ENCODE measurements at regions not wholly inside any gene's neighbourhood (a gene's known extent, or its start where the extent isn't known, plus 50 kb on each side); places are given as distances from the start of the nearest gene placed in this dataset.

- H3K79me2 ChIP-seq (ENCODE audit: insufficient read depth, low read depth): no peaks in the 10 kb centered on the region
- H3K4me2 ChIP-seq: no peak overlapping the region
- H3K36me3 ChIP-seq (ENCODE audit: insufficient read depth): no peaks in the 10 kb centered on the region
- H3K9ac ChIP-seq: no peak overlapping the region
- H2AFZ ChIP-seq (ENCODE audit: low read depth): no peak overlapping the region
- no peaks in the 10 kb centered on the region for H3K4me1 ChIP-seq (ENCODE audit: low read depth, poor library complexity, severe bottlenecking)
- H3K27me3 ChIP-seq (ENCODE audit: insufficient read depth, low read depth): no peaks in the 10 kb centered on the region
- H3K27ac ChIP-seq: no peak overlapping the region
- H3K4me3 ChIP-seq (IDR thresholded peaks at IDR 0.05; ENCODE audit: insufficient read depth, low read depth, low read length): no peak overlapping the region
- TF ChIP-seq, protein P1, sequence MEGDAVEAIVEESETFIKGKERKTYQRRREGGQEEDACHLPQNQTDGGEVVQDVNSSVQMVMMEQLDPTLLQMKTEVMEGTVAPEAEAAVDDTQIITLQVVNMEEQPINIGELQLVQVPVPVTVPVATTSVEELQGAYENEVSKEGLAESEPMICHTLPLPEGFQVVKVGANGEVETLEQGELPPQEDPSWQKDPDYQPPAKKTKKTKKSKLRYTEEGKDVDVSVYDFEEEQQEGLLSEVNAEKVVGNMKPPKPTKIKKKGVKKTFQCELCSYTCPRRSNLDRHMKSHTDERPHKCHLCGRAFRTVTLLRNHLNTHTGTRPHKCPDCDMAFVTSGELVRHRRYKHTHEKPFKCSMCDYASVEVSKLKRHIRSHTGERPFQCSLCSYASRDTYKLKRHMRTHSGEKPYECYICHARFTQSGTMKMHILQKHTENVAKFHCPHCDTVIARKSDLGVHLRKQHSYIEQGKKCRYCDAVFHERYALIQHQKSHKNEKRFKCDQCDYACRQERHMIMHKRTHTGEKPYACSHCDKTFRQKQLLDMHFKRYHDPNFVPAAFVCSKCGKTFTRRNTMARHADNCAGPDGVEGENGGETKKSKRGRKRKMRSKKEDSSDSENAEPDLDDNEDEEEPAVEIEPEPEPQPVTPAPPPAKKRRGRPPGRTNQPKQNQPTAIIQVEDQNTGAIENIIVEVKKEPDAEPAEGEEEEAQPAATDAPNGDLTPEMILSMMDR (conservative IDR thresholded peaks at IDR 0.05; ENCODE audit: low read depth, low read length): no peak
- H4K20me1 ChIP-seq (ENCODE audit: insufficient read depth): no peaks in the 10 kb centered on the region
Observed at GRCh38 chrX:34288782-34289181, 156.7 kb upstream of the FAM47A start.

DNA sequence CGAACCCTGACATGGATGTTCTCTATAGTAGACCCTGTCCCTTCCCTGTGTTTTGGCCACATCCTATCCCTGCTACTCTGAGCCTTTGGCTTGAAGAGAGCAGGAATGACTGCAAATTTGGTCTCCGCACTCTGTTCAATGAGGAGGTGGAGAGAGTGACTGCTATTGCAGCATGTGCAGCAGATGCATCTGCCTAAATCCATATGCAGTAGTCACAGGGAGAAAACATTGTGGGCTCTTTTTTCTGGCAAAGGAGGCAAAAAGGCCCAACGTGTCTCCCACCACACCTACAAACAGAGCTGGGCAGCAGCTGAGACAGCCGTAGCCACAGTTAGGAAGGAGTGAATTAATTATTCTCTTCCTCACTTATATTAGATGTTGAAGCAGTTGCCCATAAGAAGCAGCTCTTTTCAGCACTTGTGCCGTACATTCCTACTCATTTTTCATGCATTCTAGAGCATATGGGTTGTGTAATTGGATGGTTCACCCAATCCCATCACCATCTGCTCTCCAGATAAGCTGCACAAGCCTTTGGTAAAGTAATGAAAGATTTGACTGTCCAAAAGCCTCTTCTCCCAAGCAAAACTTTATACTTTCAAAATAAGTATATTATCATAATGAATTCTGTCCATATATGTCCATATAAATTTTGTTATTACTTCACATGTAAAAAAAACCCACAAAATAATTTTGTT is 147.9 kb upstream of the FAM47A start:
- Histone ChIP-seq H3K27ac (no peak overlapping the region), H3K4me1 (ENCODE audit: low read depth, poor library complexity, severe bottlenecking) (no peaks in the 10 kb centered on the region), H3K9ac (no peak overlapping the region), H4K20me1 (ENCODE audit: insufficient read depth) (no peaks in the 10 kb centered on the region), H3K79me2 (ENCODE audit: insufficient read depth, low read depth) (no peaks in the 10 kb centered on the region), H3K4me2 (no peak overlapping the region), H3K4me3 (IDR thresholded peaks at IDR 0.05; ENCODE audit: insufficient read depth, low read depth, low read length) (no peak overlapping the region), H2AFZ (ENCODE audit: low read depth) (no peak overlapping the region), H3K27me3 (ENCODE audit: insufficient read depth, low read depth) (no peaks in the 10 kb centered on the region), H3K36me3 (ENCODE audit: insufficient read depth) (no peaks in the 10 kb centered on the region)
- TF ChIP-seq, protein P1 (conservative IDR thresholded peaks at IDR 0.05; ENCODE audit: low read depth, low read length): no peak

GRCh38 chrX:34275699-34276098 is 143.6 kb upstream of the FAM47A start:
- TF ChIP-seq, protein P1 (conservative IDR thresholded peaks at IDR 0.05; ENCODE audit: low read depth, low read length): no peak
- H3K4me1 ChIP-seq (ENCODE audit: low read depth, poor library complexity, severe bottlenecking): no peaks in the 10 kb centered on the region
- no peaks in the 10 kb centered on the region for H3K79me2 ChIP-seq (ENCODE audit: insufficient read depth, low read depth)
- no peak overlapping the region for H2AFZ ChIP-seq (ENCODE audit: low read depth)
- H3K4me2 ChIP-seq: no peak overlapping the region
- H3K27ac ChIP-seq: no peak overlapping the region
- no peaks in the 10 kb centered on the region for H3K27me3 ChIP-seq (ENCODE audit: insufficient read depth, low read depth)
- no peaks in the 10 kb centered on the region for H4K20me1 ChIP-seq (ENCODE audit: insufficient read depth)
- H3K4me3 ChIP-seq (IDR thresholded peaks at IDR 0.05; ENCODE audit: insufficient read depth, low read depth, low read length): no peak overlapping the region
- H3K36me3 ChIP-seq (ENCODE audit: insufficient read depth): no peaks in the 10 kb centered on the region
- H3K9ac ChIP-seq: no peak overlapping the region

GRCh38 chrX:34270434-34270833 is 138.3 kb upstream of the FAM47A start:
- H3K79me2 ChIP-seq (ENCODE audit: insufficient read depth, low read depth): no peaks in the 10 kb centered on the region
- no peak overlapping the region for H2AFZ ChIP-seq (ENCODE audit: low read depth)
- no peaks in the 10 kb centered on the region for H3K4me1 ChIP-seq (ENCODE audit: low read depth, poor library complexity, severe bottlenecking)
- no peak overlapping the region for H3K9ac ChIP-seq
- no peaks in the 10 kb centered on the region for H3K27me3 ChIP-seq (ENCODE audit: insufficient read depth, low read depth)
- no peaks in the 10 kb centered on the region for H4K20me1 ChIP-seq (ENCODE audit: insufficient read depth)
- no peak overlapping the region for H3K4me3 ChIP-seq (IDR thresholded peaks at IDR 0.05; ENCODE audit: insufficient read depth, low read depth, low read length)
- TF ChIP-seq, protein P1 (conservative IDR thresholded peaks at IDR 0.05; ENCODE audit: low read depth, low read length): no peak
- H3K36me3 ChIP-seq (ENCODE audit: insufficient read depth): no peaks in the 10 kb centered on the region
- H3K27ac ChIP-seq: no peak overlapping the region
- no peak overlapping the region for H3K4me2 ChIP-seq
